ENCODE measurements at regions not wholly inside any gene's neighbourhood (a gene's known extent, or its start where the extent isn't known, plus 50 kb on each side); places are given as distances from the start of the nearest gene placed in this dataset.

- TF ChIP-seq, protein P1, sequence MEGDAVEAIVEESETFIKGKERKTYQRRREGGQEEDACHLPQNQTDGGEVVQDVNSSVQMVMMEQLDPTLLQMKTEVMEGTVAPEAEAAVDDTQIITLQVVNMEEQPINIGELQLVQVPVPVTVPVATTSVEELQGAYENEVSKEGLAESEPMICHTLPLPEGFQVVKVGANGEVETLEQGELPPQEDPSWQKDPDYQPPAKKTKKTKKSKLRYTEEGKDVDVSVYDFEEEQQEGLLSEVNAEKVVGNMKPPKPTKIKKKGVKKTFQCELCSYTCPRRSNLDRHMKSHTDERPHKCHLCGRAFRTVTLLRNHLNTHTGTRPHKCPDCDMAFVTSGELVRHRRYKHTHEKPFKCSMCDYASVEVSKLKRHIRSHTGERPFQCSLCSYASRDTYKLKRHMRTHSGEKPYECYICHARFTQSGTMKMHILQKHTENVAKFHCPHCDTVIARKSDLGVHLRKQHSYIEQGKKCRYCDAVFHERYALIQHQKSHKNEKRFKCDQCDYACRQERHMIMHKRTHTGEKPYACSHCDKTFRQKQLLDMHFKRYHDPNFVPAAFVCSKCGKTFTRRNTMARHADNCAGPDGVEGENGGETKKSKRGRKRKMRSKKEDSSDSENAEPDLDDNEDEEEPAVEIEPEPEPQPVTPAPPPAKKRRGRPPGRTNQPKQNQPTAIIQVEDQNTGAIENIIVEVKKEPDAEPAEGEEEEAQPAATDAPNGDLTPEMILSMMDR (conservative IDR thresholded peaks at IDR 0.05; ENCODE audit: low read length), result no peak
- TF ChIP-seq EZH2phosphoT487 (IDR thresholded peaks at IDR 0.05; ENCODE audit: borderline replicate concordance, low read depth, low read length), result no peak
Observed at GRCh38 chr6:149250951-149251350, 66.6 kb upstream of the TAB2 start.

Measured in OCI-LY7 (cell line).